IMR-90 (cell line): ENCODE measurements at regions not wholly inside any gene's neighbourhood (a gene's known extent, or its start where the extent isn't known, plus 50 kb on each side); places are given as distances from the start of the nearest gene placed in this dataset.

Source experiments
- ATAC-seq: fragments of 200-7000 bp; cut with Tn5 transposase; 2 replicates; pipeline ENCODE4 v1.9.1; 2020; ENCODE audit warnings: low read depth, mild to moderate bottlenecking, moderate library complexity
- BruUV-seq: library from RNA; stranded (reverse); fragments of 400-500 nt; replicated peaks from 2 replicates; lab custom pipeline; 2021; lab: Mats Ljungman, UMichigan
- CTCF ChIA-PET: fragments of 300-600 bp; formaldehyde crosslinking; extraction: SDS; loops from one replicate; lab custom pipeline; 2021; ENCODE audit warnings: antibody characterized with exemption; lab: Yijun Ruan, JAX
- POLR2A ChIA-PET: fragments of 300-600 bp; sonication (Branson Sonifier 250); formaldehyde crosslinking; loops from one replicate; lab custom pipeline; 2022; ENCODE audit warnings: antibody characterized with exemption; ENCODE audit not compliant: unreplicated experiment; lab: Charles Lee
- DNase-seq: peaks from one replicate; pipeline ENCODE4 v3.0.0; 2013
- H2AFZ ChIP-seq: replicated peaks from 2 replicates; pipeline ENCODE3; 2013; ENCODE audit warnings: low read length, mild to moderate bottlenecking; ENCODE audit not compliant: poor library complexity
- H2AK5ac ChIP-seq: 2 replicates; pipeline ENCODE4 v1.6.1; 2013; ENCODE audit warnings: low read depth, low read length, inconsistent platforms
- H2AK9ac ChIP-seq: replicated peaks from 2 replicates; pipeline ENCODE3; 2013; ENCODE audit warnings: mild to moderate bottlenecking, low read depth, low read length, moderate library complexity; ENCODE audit not compliant: poor library complexity
- H2BK120ac ChIP-seq: 2 replicates; pipeline ENCODE4 v1.6.1; 2013; ENCODE audit warnings: low read depth, low read length, inconsistent platforms
- H2BK15ac ChIP-seq: 3 replicates; pipeline ENCODE4 v1.6.1; 2013; ENCODE audit warnings: low read depth, low read length, inconsistent platforms
- H2BK20ac ChIP-seq: 2 replicates; pipeline ENCODE4 v1.6.1; 2013; ENCODE audit warnings: low read depth, mild to moderate bottlenecking, inconsistent platforms, low read length, moderate library complexity
- H2BK5ac ChIP-seq: 2 replicates; pipeline ENCODE4 v1.6.1; 2013; ENCODE audit warnings: mild to moderate bottlenecking, low read depth, low read length, inconsistent platforms; ENCODE audit not compliant: poor library complexity, severe bottlenecking
- H3K14ac ChIP-seq: replicated peaks from 2 replicates; pipeline ENCODE4 v1.6.1; 2013; ENCODE audit warnings: low read depth, low read length, inconsistent platforms
- H3K18ac ChIP-seq: 2 replicates; pipeline ENCODE4 v1.6.1; 2013; ENCODE audit warnings: low read depth, low read length, control low read depth
- H3K23ac ChIP-seq: 2 replicates; pipeline ENCODE4 v1.6.1; 2013; ENCODE audit warnings: low read depth, low read length, inconsistent platforms
- H3K27ac ChIP-seq: 2 replicates; pipeline ENCODE4 v1.5.1; 2013; ENCODE audit warnings: mild to moderate bottlenecking, control low read depth, low read length; ENCODE audit not compliant: insufficient read depth
- H3K27me3 ChIP-seq: 2 replicates; pipeline ENCODE4 v1.6.1; 2013; ENCODE audit warnings: low read length; ENCODE audit not compliant: control insufficient read depth, insufficient read depth
- H3K36me3 ChIP-seq: 2 replicates; pipeline ENCODE4 v1.6.1; 2013; ENCODE audit warnings: low read length, mixed read lengths; ENCODE audit not compliant: control insufficient read depth, insufficient read depth
- H3K4ac ChIP-seq: 2 replicates; pipeline ENCODE4 v1.6.1; 2013; ENCODE audit warnings: low read depth, low read length, inconsistent platforms
- H3K4me1 ChIP-seq: 2 replicates; pipeline ENCODE4 v1.6.1; 2013; ENCODE audit warnings: low read length, mixed read lengths; ENCODE audit not compliant: control insufficient read depth, insufficient read depth
- H3K4me2 ChIP-seq: 2 replicates; pipeline ENCODE4 v1.6.1; 2013; ENCODE audit warnings: low read depth, mild to moderate bottlenecking, control low read depth, low read length, moderate library complexity
- H3K4me3 ChIP-seq: 2 replicates; pipeline ENCODE4 v1.5.1; 2013; ENCODE audit warnings: low read depth, mild to moderate bottlenecking, control low read depth, low read length, moderate library complexity; ENCODE audit not compliant: insufficient read depth
- H3K56ac ChIP-seq: 2 replicates; pipeline ENCODE4 v1.6.1; 2013; ENCODE audit warnings: low read length, inconsistent platforms; ENCODE audit not compliant: insufficient read depth; ENCODE audit errors: extremely low read depth
- H3K79me1 ChIP-seq, 2 experiments: 2 replicates each; pipeline ENCODE4 v1.6.1; 2013; ENCODE audit warnings: low read length in 2 of 2, inconsistent platforms in 1 of 2, low read depth in 1 of 2
- H3K9ac ChIP-seq: 2 replicates; pipeline ENCODE4 v1.6.1; 2013; ENCODE audit warnings: low read depth, low read length, control low read depth
- H3K9me1 ChIP-seq: 2 replicates; pipeline ENCODE4 v1.6.1; 2013; ENCODE audit warnings: low read length, inconsistent platforms; ENCODE audit not compliant: insufficient read depth
- H3K9me3 ChIP-seq: 2 replicates; pipeline ENCODE4 v1.6.1; 2013; ENCODE audit warnings: low read length; ENCODE audit not compliant: control insufficient read depth, insufficient read depth
- H4K20me1 ChIP-seq: 2 replicates; pipeline ENCODE4 v1.6.1; 2013; ENCODE audit warnings: low read length, inconsistent platforms; ENCODE audit not compliant: insufficient read depth
- H4K5ac ChIP-seq: 2 replicates; pipeline ENCODE4 v1.6.1; 2013; ENCODE audit warnings: mild to moderate bottlenecking, low read depth, low read length, control low read depth
- H4K8ac ChIP-seq, 2 experiments: 2 replicates each; pipeline ENCODE4 v1.6.1; 2013; ENCODE audit warnings: low read depth in 2 of 2, low read length in 2 of 2, control low read depth in 1 of 2, inconsistent platforms in 1 of 2
- H4K91ac ChIP-seq: 2 replicates; pipeline ENCODE4 v1.6.1; 2013; ENCODE audit warnings: low read depth, low read length, inconsistent platforms; ENCODE audit not compliant: insufficient read depth
- BHLHE40 ChIP-seq: fragments of 150-350 bp; IDR thresholded peaks from 2 replicates; pipeline ENCODE4 v1.6.1; 2016; ENCODE audit warnings: mild to moderate bottlenecking, low read depth, low read length
- CHD1 ChIP-seq: IDR thresholded peaks from 2 replicates; pipeline ENCODE4 v1.6.1; 2012; ENCODE audit warnings: low read depth, low read length, improper control_type of control experiment
- FOS ChIP-seq: fragments of 150-350 bp; IDR thresholded peaks from 2 replicates; pipeline ENCODE4 v1.6.1; 2016; ENCODE audit warnings: low read depth, low read length
- MXI1 ChIP-seq: IDR thresholded peaks from 2 replicates; pipeline ENCODE4 v1.6.1; 2012; ENCODE audit warnings: low read depth, mild to moderate bottlenecking, low read length, moderate library complexity, borderline replicate concordance
- POLR2A ChIP-seq: IDR thresholded peaks from 2 replicates; pipeline ENCODE4 v1.6.1; 2012; ENCODE audit warnings: mild to moderate bottlenecking, low read depth, low read length
- RCOR1 ChIP-seq: IDR thresholded peaks from 2 replicates; pipeline ENCODE4 v1.6.1; 2012; ENCODE audit warnings: mild to moderate bottlenecking, low read length, improper control_type of control experiment; ENCODE audit not compliant: insufficient replicate concordance
- RFX5 ChIP-seq: IDR thresholded peaks from 2 replicates; pipeline ENCODE4 v1.8.0; 2012; ENCODE audit warnings: low read depth, mild to moderate bottlenecking, low read length, moderate library complexity
- USF2 ChIP-seq: fragments of 150-350 bp; IDR thresholded peaks from 2 replicates; pipeline ENCODE4 v1.6.1; 2017; ENCODE audit warnings: mild to moderate bottlenecking, antibody characterized with exemption, low read length, low read depth
- WGBS, 2 experiments: methylation state at CpG; one replicate each; pipeline versions ENCODE4 v1.1.5 to v1.1.7; 2013; ENCODE audit warnings: missing lambda C conversion rate in 2 of 2; ENCODE audit not compliant: insufficient read length in 1 of 2; ENCODE audit errors: extremely low coverage in 2 of 2; 5-methylcytosine and 5-hydroxymethylcytosine counted together
- dilution Hi-C: fragments of 300-500 bp; cut with HindIII; formaldehyde crosslinking; loops from one replicate; pipeline ENCODE4 v1.14.3; 2018; ENCODE audit warnings: low sequenced_read_pairs; ENCODE audit not compliant: unreplicated experiment
- in situ Hi-C: fragments of 300-500 bp; cut with MboI; formaldehyde crosslinking; loops from 3 replicates; pipeline ENCODE4 v1.14.3; 2019; ENCODE audit warnings: low sequenced_read_pairs, inconsistent platforms, mixed read lengths
- intact Hi-C: fragments of 100-400 bp; cut with micrococcal nuclease; formaldehyde crosslinking; loops from 2 replicates; pipeline ENCODE4 v1.10.0; 2022
- TF ChIP-seq, protein P1 (sequence below): conservative IDR thresholded peaks from 2 replicates; pipeline ENCODE4 v1.5.1; 2012; ENCODE audit warnings: mild to moderate bottlenecking, low read depth, low read length, improper control_type of control experiment

- Histone ChIP-seq H2AFZ (no peak overlapping the region), H2BK120ac (no peak overlapping the region), H3K79me1 (no peaks in the 10 kb centered on the region), H3K9me3 (peaks cover 9% of the 10 kb centered on the region; the same call in 1 of the 2 replicates), H4K20me1 (no peaks in the 10 kb centered on the region), H2BK20ac (no peak overlapping the region), H2AK5ac (no peak overlapping the region), H3K4ac (no peak overlapping the region), H3K9me1 (no peaks in the 10 kb centered on the region), H2BK15ac (no peak overlapping the region), H3K23ac (no peak overlapping the region), H3K4me3 (no peak overlapping the region), H4K91ac (no peak overlapping the region), H3K56ac (no peak overlapping the region), H3K18ac (no peak overlapping the region), H4K8ac (no peak overlapping the region), H3K36me3 (no peaks in the 10 kb centered on the region), H3K27ac (no peak overlapping the region), H3K27me3 (no peaks in the 10 kb centered on the region), H2AK9ac (no peak overlapping the region), H3K4me2 (no peak overlapping the region), H3K14ac (no peak overlapping the region), H3K4me1 (no peaks in the 10 kb centered on the region), H2BK5ac (no peak overlapping the region), H4K5ac (no peak overlapping the region), H3K9ac (no peak overlapping the region)
- intact Hi-C loops, result no loop called here
- TF ChIP-seq MXI1, result no peak
- TF ChIP-seq, protein P1, sequence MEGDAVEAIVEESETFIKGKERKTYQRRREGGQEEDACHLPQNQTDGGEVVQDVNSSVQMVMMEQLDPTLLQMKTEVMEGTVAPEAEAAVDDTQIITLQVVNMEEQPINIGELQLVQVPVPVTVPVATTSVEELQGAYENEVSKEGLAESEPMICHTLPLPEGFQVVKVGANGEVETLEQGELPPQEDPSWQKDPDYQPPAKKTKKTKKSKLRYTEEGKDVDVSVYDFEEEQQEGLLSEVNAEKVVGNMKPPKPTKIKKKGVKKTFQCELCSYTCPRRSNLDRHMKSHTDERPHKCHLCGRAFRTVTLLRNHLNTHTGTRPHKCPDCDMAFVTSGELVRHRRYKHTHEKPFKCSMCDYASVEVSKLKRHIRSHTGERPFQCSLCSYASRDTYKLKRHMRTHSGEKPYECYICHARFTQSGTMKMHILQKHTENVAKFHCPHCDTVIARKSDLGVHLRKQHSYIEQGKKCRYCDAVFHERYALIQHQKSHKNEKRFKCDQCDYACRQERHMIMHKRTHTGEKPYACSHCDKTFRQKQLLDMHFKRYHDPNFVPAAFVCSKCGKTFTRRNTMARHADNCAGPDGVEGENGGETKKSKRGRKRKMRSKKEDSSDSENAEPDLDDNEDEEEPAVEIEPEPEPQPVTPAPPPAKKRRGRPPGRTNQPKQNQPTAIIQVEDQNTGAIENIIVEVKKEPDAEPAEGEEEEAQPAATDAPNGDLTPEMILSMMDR, result no peak
- no peak for TF ChIP-seq FOS
- TF ChIP-seq USF2, result no peak
- TF ChIP-seq RFX5, result no peak
- no peak for TF ChIP-seq RCOR1
- TF ChIP-seq CHD1, result no peak
- TF ChIP-seq POLR2A, result no peak
- no peak for TF ChIP-seq BHLHE40
- no CpG with 5 or more reads among the region's 1 CpG for WGBS, 2 experiments
- POLR2A ChIA-PET, result no interaction called here
- dilution Hi-C loops, result no loop called here
- no TSS peak for BruUV-seq
- DNase-seq, result no peak
- no peak for ATAC-seq
- CTCF ChIA-PET, result no interaction called here
- in situ Hi-C loops, result no loop called here
Observed at GRCh38 chr6:61558796-61559195, 727.2 kb downstream of the KHDRBS2 start.
